GM19035 (cell line): ENCODE measurements at regions not wholly inside any gene's neighbourhood (a gene's known extent, or its start where the extent isn't known, plus 50 kb on each side); places are given as distances from the start of the nearest gene placed in this dataset.

ENCODE experiments used
- ATAC-seq: cut with Tn5 transposase; IDR thresholded peaks from one replicate; pipeline ENCODE4 v1.9.1; 2021; ENCODE audit not compliant: unreplicated experiment

GRCh38 chr15:94177112-94177511, 54.2 kb upstream of the MCTP2 start:
- no peak for ATAC-seq

GRCh38 chr15:94175420-94175819, 55.9 kb upstream of the MCTP2 start:
- ATAC-seq: no peak

GRCh38 chr15:94174399-94174802, 57.0 kb upstream of the MCTP2 start:
- ATAC-seq: peak; percentile 90

- no peak for ATAC-seq
Measured at GRCh38 chr15:94168250-94168649, 63.1 kb upstream of the MCTP2 start.

GRCh38 chr15:94164971-94165370, 66.4 kb upstream of the MCTP2 start:
- no peak for ATAC-seq

- ATAC-seq: no peak
Measured at GRCh38 chr15:94164202-94164807, 67.1 kb upstream of the MCTP2 start.

GRCh38 chr15:94162939-94163338, 68.4 kb upstream of the MCTP2 start:
- ATAC-seq: no peak

GRCh38 chr15:94154255-94154654, 77.1 kb upstream of the MCTP2 start:
- ATAC-seq: no peak

GRCh38 chr15:94145046-94145445, 86.3 kb upstream of the MCTP2 start:
- ATAC-seq: no peak

GRCh38 chr15:94141802-94142201, 89.6 kb upstream of the MCTP2 start:
- no peak for ATAC-seq

- ATAC-seq: no peak
Measured at GRCh38 chr15:94135486-94136147, 95.7 kb upstream of the MCTP2 start.

GRCh38 chr15:94131875-94132274, 99.5 kb upstream of the MCTP2 start:
- no peak for ATAC-seq

GRCh38 chr15:94130504-94130903, 100.9 kb upstream of the MCTP2 start:
- ATAC-seq: no peak

- no peak for ATAC-seq
Measured at GRCh38 chr15:94127006-94127405, 104.4 kb upstream of the MCTP2 start.

GRCh38 chr15:94125698-94126097, 105.7 kb upstream of the MCTP2 start:
- no peak for ATAC-seq

GRCh38 chr15:94125156-94125555, 106.2 kb upstream of the MCTP2 start:
- ATAC-seq: no peak

GRCh38 chr15:94122516-94122915, 108.8 kb upstream of the MCTP2 start:
- ATAC-seq: no peak

GRCh38 chr15:94119923-94120775, 111.2 kb upstream of the MCTP2 start:
- ATAC-seq: peak; percentile 100

- no peak for ATAC-seq
Measured at GRCh38 chr15:94119298-94119811, 112.0 kb upstream of the MCTP2 start.

GRCh38 chr15:94110476-94111130, 120.8 kb upstream of the MCTP2 start:
- no peak for ATAC-seq

GRCh38 chr15:94107652-94108051, 123.7 kb upstream of the MCTP2 start:
- no peak for ATAC-seq
